Natural killer cell (primary cell): ENCODE measurements at regions not wholly inside any gene's neighbourhood (a gene's known extent, or its start where the extent isn't known, plus 50 kb on each side); places are given as distances from the start of the nearest gene placed in this dataset.

ENCODE experiments used
- ATAC-seq, 3 donors: fragments of 150-1000 bp in 2 of 3; fragments of 200-7000 bp in 1 of 3; cut with Tn5 transposase; 1 replicate in 1 of 3; 2 replicates in 2 of 3; pipeline ENCODE4 v1.10.0; 2021; ENCODE audit warnings: mild to moderate bottlenecking in 2 of 3, moderate library complexity in 2 of 3
- DNase-seq, 2 donors: peaks; one replicate each; pipeline versions ENCODE4 v3.0.0 to v3.0.0-alpha.2; 2013 to 2021; ENCODE audit warnings: mixed read lengths in 1 of 2
- H3K27ac ChIP-seq: one replicate; pipeline ENCODE4 v1.5.1; 2013; ENCODE audit warnings: mild to moderate bottlenecking, low read length
- H3K27me3 ChIP-seq: one replicate; pipeline ENCODE4 v1.6.1; 2013; ENCODE audit warnings: low read length; ENCODE audit not compliant: control insufficient read depth, insufficient read depth
- H3K36me3 ChIP-seq: one replicate; pipeline ENCODE4 v1.6.1; 2013; ENCODE audit warnings: low read length; ENCODE audit not compliant: control insufficient read depth, insufficient read depth
- H3K4me1 ChIP-seq: one replicate; pipeline ENCODE4 v1.6.1; 2013; ENCODE audit warnings: low read length; ENCODE audit not compliant: control insufficient read depth, insufficient read depth
- H3K4me3 ChIP-seq: one replicate; pipeline ENCODE4 v1.5.1; 2013; ENCODE audit warnings: low read length
- H3K9me3 ChIP-seq: one replicate; pipeline ENCODE4 v1.6.1; 2013; ENCODE audit warnings: low read length; ENCODE audit not compliant: control insufficient read depth, insufficient read depth
- H3K27ac Mint-ChIP-seq, 2 donors: one replicate each; pipeline ENCODE4 v1.8.0; 2022; ENCODE audit warnings: mild to moderate bottlenecking in 2 of 2, mixed read lengths in 2 of 2, moderate library complexity in 1 of 2
- H3K27me3 Mint-ChIP-seq, 2 donors: one replicate each; pipeline ENCODE4 v1.8.0; 2022; ENCODE audit warnings: low read depth in 2 of 2, mixed read lengths in 2 of 2
- H3K36me3 Mint-ChIP-seq: one replicate; pipeline ENCODE4 v1.8.0; 2022; ENCODE audit warnings: mixed read lengths
- H3K4me1 Mint-ChIP-seq, 2 donors: one replicate each; pipeline ENCODE4 v1.8.0; 2022; ENCODE audit warnings: mixed read lengths in 2 of 2
- H3K4me3 Mint-ChIP-seq: one replicate; pipeline ENCODE4 v1.8.0; 2022; ENCODE audit warnings: mild to moderate bottlenecking, moderate library complexity, mixed read lengths
- H3K9me3 Mint-ChIP-seq, 2 donors: one replicate each; pipeline ENCODE4 v1.8.0; 2022; ENCODE audit warnings: mixed read lengths in 2 of 2
- WGBS: methylation state at CpG from one replicate; pipeline ENCODE4 v1.1.7; 2013; ENCODE audit warnings: missing lambda C conversion rate; ENCODE audit not compliant: insufficient coverage; 5-methylcytosine and 5-hydroxymethylcytosine counted together
- intact Hi-C: fragments of 100-400 bp; cut with micrococcal nuclease; formaldehyde crosslinking; loops from one replicate; pipeline ENCODE4 v1.14.2; 2022
- TF ChIP-seq, protein P1 (sequence below): fragments of 200-600 bp; IDR thresholded peaks from one replicate; pipeline ENCODE4 v1.8.0; 2022; ENCODE audit warnings: antibody characterized with exemption

GRCh38 chr6:78570044-78570443, 297.3 kb upstream of the IRAK1BP1 start:
- H3K4me3 Mint-ChIP-seq = no peak overlapping the region
- Histone ChIP-seq H3K9me3 (peaks cover 3% of the 10 kb centered on the region), H3K4me3 (no peak overlapping the region), H3K4me1 (no peaks in the 10 kb centered on the region), H3K27ac (no peak overlapping the region), H3K27me3 (no peaks in the 10 kb centered on the region), H3K36me3 (no peaks in the 10 kb centered on the region)
- ATAC-seq = no peak
- DNase-seq = no peak
- TF ChIP-seq, protein P1, sequence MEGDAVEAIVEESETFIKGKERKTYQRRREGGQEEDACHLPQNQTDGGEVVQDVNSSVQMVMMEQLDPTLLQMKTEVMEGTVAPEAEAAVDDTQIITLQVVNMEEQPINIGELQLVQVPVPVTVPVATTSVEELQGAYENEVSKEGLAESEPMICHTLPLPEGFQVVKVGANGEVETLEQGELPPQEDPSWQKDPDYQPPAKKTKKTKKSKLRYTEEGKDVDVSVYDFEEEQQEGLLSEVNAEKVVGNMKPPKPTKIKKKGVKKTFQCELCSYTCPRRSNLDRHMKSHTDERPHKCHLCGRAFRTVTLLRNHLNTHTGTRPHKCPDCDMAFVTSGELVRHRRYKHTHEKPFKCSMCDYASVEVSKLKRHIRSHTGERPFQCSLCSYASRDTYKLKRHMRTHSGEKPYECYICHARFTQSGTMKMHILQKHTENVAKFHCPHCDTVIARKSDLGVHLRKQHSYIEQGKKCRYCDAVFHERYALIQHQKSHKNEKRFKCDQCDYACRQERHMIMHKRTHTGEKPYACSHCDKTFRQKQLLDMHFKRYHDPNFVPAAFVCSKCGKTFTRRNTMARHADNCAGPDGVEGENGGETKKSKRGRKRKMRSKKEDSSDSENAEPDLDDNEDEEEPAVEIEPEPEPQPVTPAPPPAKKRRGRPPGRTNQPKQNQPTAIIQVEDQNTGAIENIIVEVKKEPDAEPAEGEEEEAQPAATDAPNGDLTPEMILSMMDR = no peak
- no peaks in the 10 kb centered on the region for H3K27me3 Mint-ChIP-seq
- H3K36me3 Mint-ChIP-seq = peaks cover 17% of the 10 kb centered on the region
- H3K27ac Mint-ChIP-seq = no peak overlapping the region
- intact Hi-C loops = no loop called here
- WGBS = no CpG with 5 or more reads among the region's 1 CpG
- H3K9me3 Mint-ChIP-seq = peaks cover 10 to 18% of the 10 kb centered on the region in 2 donors
- no peaks in the 10 kb centered on the region for H3K4me1 Mint-ChIP-seq

GRCh38 chr6:78577585-78577984, 289.8 kb upstream of the IRAK1BP1 start:
- DNase-seq (no peak), ATAC-seq (no peak)
- H3K9me3 Mint-ChIP-seq = peaks cover 8 to 12% of the 10 kb centered on the region in 2 donors
- H3K4me1 Mint-ChIP-seq = no peaks in the 10 kb centered on the region
- Histone ChIP-seq H3K4me3 (no peak overlapping the region), H3K9me3 (no peaks in the 10 kb centered on the region), H3K27me3 (no peaks in the 10 kb centered on the region), H3K27ac (no peak overlapping the region), H3K36me3 (no peaks in the 10 kb centered on the region), H3K4me1 (no peaks in the 10 kb centered on the region)
- 100% methylated on average over 1 of the region's 1 CpG for WGBS
- H3K4me3 Mint-ChIP-seq = no peak overlapping the region
- TF ChIP-seq, protein P1 = no peak
- H3K27ac Mint-ChIP-seq = no peak overlapping the region
- no peaks in the 10 kb centered on the region for H3K36me3 Mint-ChIP-seq
- intact Hi-C loops = no loop called here
- no peaks in the 10 kb centered on the region for H3K27me3 Mint-ChIP-seq

DNA sequence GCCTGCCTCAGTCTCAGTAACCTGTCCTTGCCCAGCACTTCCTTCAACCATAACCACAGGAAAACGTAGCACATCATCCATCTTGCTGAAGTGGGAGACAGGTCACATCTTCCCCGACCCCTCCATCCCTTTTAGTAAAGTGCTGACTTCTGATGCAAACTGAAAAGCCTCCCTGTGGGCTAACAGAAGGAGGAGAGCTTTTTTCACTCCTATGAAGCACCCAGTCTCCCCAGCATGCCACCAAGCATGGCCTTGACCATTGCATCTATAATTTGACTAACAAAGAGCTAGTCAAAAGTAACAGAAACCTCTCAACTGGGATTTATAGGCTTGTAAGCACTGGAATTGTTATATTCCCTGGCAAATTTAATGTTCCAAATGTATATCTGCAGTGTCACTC, 288.9 kb upstream of the IRAK1BP1 start:
- WGBS = 30% methylated on average over 2 of the region's 2 CpGs
- TF ChIP-seq, protein P1 = no peak
- peaks cover 6 to 9% of the 10 kb centered on the region in 2 donors for H3K9me3 Mint-ChIP-seq

GRCh38 chr6:78580923-78581322, 286.4 kb upstream of the IRAK1BP1 start:
- H3K4me1 ChIP-seq = no peaks in the 10 kb centered on the region
- 42% methylated on average over 2 of the region's 2 CpGs for WGBS
- no peak overlapping the region for H3K27ac ChIP-seq
- Mint-ChIP-seq H3K4me3 (no peak overlapping the region), H3K36me3 (no peaks in the 10 kb centered on the region), H3K27me3 (no peaks in the 10 kb centered on the region), H3K4me1 (no peaks in the 10 kb centered on the region), H3K27ac (no peak overlapping the region), H3K9me3 (peaks cover 9 to 12% of the 10 kb centered on the region in 2 donors)
- no peak overlapping the region for H3K4me3 ChIP-seq
- H3K9me3 ChIP-seq = no peaks in the 10 kb centered on the region
- no peak for ATAC-seq
- no peaks in the 10 kb centered on the region for H3K27me3 ChIP-seq
- TF ChIP-seq, protein P1 = no peak
- no peak for DNase-seq
- H3K36me3 ChIP-seq = no peaks in the 10 kb centered on the region
- intact Hi-C loops = no loop called here

More for the DNA sequence above, 288.9 kb upstream of the IRAK1BP1 start:
- H3K27me3 ChIP-seq = no peaks in the 10 kb centered on the region
- H3K4me3 Mint-ChIP-seq = no peak overlapping the region
- no peak overlapping the region for H3K27ac ChIP-seq
- no peaks in the 10 kb centered on the region for H3K9me3 ChIP-seq
- intact Hi-C loops = no loop called here
- no peaks in the 10 kb centered on the region for H3K36me3 ChIP-seq
- H3K4me3 ChIP-seq = no peak overlapping the region
- no peaks in the 10 kb centered on the region for H3K4me1 ChIP-seq
- no peak for DNase-seq
- H3K27ac Mint-ChIP-seq = no peak overlapping the region
- no peak for ATAC-seq
- H3K27me3 Mint-ChIP-seq = no peaks in the 10 kb centered on the region
- H3K4me1 Mint-ChIP-seq = no peaks in the 10 kb centered on the region
- H3K36me3 Mint-ChIP-seq = no peaks in the 10 kb centered on the region
